WTC11 (cell line): ENCODE measurements at regions not wholly inside any gene's neighbourhood (a gene's known extent, or its start where the extent isn't known, plus 50 kb on each side); places are given as distances from the start of the nearest gene placed in this dataset.

Source experiments
- ATAC-seq: fragments of 200-7000 bp; cut with Tn5 transposase; 2 replicates; pipeline ENCODE4 v1.10.0; 2021; ENCODE audit warnings: mild to moderate bottlenecking, moderate library complexity
- CTCF ChIA-PET: fragments of 300-600 bp; sonication (Branson Sonifier 250); formaldehyde crosslinking; loops from one replicate; lab custom pipeline; 2021; ENCODE audit warnings: antibody characterized with exemption; lab: Charles Lee
- POLR2A ChIA-PET: fragments of 350-600 bp; sonication (Branson Sonifier 250); formaldehyde crosslinking; loops from one replicate; lab custom pipeline; 2021; ENCODE audit warnings: antibody characterized with exemption; lab: Charles Lee
- DNase-seq: peaks from one replicate; pipeline ENCODE4 v3.0.0; 2021; ENCODE audit warnings: low spot score
- H3K27ac Mint-ChIP-seq: 2 replicates; pipeline ENCODE4 v1.8.0; 2021; ENCODE audit warnings: mixed read lengths
- H3K27me3 Mint-ChIP-seq: 2 replicates; pipeline ENCODE4 v1.8.0; 2021; ENCODE audit warnings: low read depth, mild to moderate bottlenecking, moderate library complexity, mixed read lengths
- H3K36me3 Mint-ChIP-seq: 2 replicates; pipeline ENCODE4 v1.8.0; 2021; ENCODE audit warnings: mixed read lengths
- H3K4me1 Mint-ChIP-seq: 2 replicates; pipeline ENCODE4 v1.8.0; 2022; ENCODE audit warnings: mixed read lengths
- H3K4me3 Mint-ChIP-seq: 2 replicates; pipeline ENCODE4 v1.8.0; 2021; ENCODE audit warnings: mild to moderate bottlenecking, moderate library complexity, mixed read lengths
- H3K9me3 Mint-ChIP-seq: 2 replicates; pipeline ENCODE4 v1.8.0; 2021; ENCODE audit warnings: mixed read lengths
- ARID4B ChIP-seq: sonication (generic); formaldehyde crosslinking; IDR thresholded peaks from 2 replicates; pipeline ENCODE4 v1.8.0; 2023; ENCODE audit warnings: missing genetic modification reagents, mild to moderate bottlenecking, borderline replicate concordance
- ATF3 ChIP-seq: sonication (generic); formaldehyde crosslinking; conservative IDR thresholded peaks from 2 replicates; pipeline ENCODE4 v1.8.1; 2022; ENCODE audit warnings: mild to moderate bottlenecking, missing genetic modification reagents
- CDX4 ChIP-seq: fragments of 250-450 bp; sonication (Bioruptor Pico); IDR thresholded peaks from 2 replicates; pipeline ENCODE4 v1.9.0; 2021; ENCODE audit warnings: moderate library complexity, mild to moderate bottlenecking, inconsistent platforms, borderline replicate concordance
- CTCF ChIP-seq: fragments of 200-600 bp; IDR thresholded peaks from 2 replicates; pipeline ENCODE4 v1.8.0; 2022; ENCODE audit warnings: antibody characterized with exemption
- ELF4 ChIP-seq: sonication (generic); formaldehyde crosslinking; IDR thresholded peaks from 2 replicates; pipeline ENCODE4 v1.8.1; 2022; ENCODE audit warnings: low read depth, mild to moderate bottlenecking, moderate library complexity, missing genetic modification reagents
- EMX1 ChIP-seq: fragments of 250-450 bp; sonication (Bioruptor Pico); IDR thresholded peaks from 2 replicates; pipeline ENCODE4 v1.8.0; 2021; ENCODE audit warnings: mild to moderate bottlenecking
- FOXP1 ChIP-seq: sonication (generic); formaldehyde crosslinking; IDR thresholded peaks from 2 replicates; pipeline ENCODE4 v1.8.0; 2022; ENCODE audit warnings: missing genetic modification reagents, mild to moderate bottlenecking, moderate library complexity, borderline replicate concordance
- GABPB1 ChIP-seq: sonication (generic); formaldehyde crosslinking; IDR thresholded peaks from 2 replicates; pipeline ENCODE4 v1.8.1; 2023; ENCODE audit warnings: mild to moderate bottlenecking, missing genetic modification reagents
- GRHL2 ChIP-seq: fragments of 250-450 bp; sonication (Bioruptor Pico); IDR thresholded peaks from 2 replicates; pipeline ENCODE4 v1.8.0; 2022; ENCODE audit warnings: mild to moderate bottlenecking, moderate library complexity; ENCODE audit not compliant: insufficient replicate concordance, severe bottlenecking
- JAZF1 ChIP-seq: fragments of 250-450 bp; sonication (Bioruptor Pico); IDR thresholded peaks from 2 replicates; pipeline ENCODE4 v1.9.0; 2021; ENCODE audit warnings: moderate library complexity, mild to moderate bottlenecking, inconsistent platforms
- MXD4 ChIP-seq: fragments of 250-450 bp; sonication (Bioruptor Pico); IDR thresholded peaks from 2 replicates; pipeline ENCODE4 v1.8.0; 2021; ENCODE audit warnings: mild to moderate bottlenecking, moderate library complexity, borderline replicate concordance
- NFATC4 ChIP-seq: fragments of 250-450 bp; sonication (Bioruptor Pico); IDR thresholded peaks from 2 replicates; pipeline ENCODE4 v1.9.0; 2021; ENCODE audit warnings: mild to moderate bottlenecking
- NR1H2 ChIP-seq: sonication (generic); formaldehyde crosslinking; IDR thresholded peaks from 2 replicates; pipeline ENCODE4 v1.9.0; 2021; ENCODE audit warnings: mild to moderate bottlenecking, moderate library complexity, missing genetic modification reagents
- PRDM15 ChIP-seq: sonication (generic); formaldehyde crosslinking; IDR thresholded peaks from 2 replicates; pipeline ENCODE4 v1.8.0; 2022; ENCODE audit warnings: missing genetic modification reagents
- SMAD4 ChIP-seq: sonication (generic); formaldehyde crosslinking; IDR thresholded peaks from 2 replicates; pipeline ENCODE4 v1.8.0; 2022; ENCODE audit warnings: mild to moderate bottlenecking, missing genetic modification reagents
- TCF7 ChIP-seq: sonication (generic); formaldehyde crosslinking; IDR thresholded peaks from 2 replicates; pipeline ENCODE4 v1.8.0; 2022; ENCODE audit warnings: mild to moderate bottlenecking, low read depth, missing genetic modification reagents, moderate library complexity
- TEAD4 ChIP-seq: sonication (generic); formaldehyde crosslinking; IDR thresholded peaks from 2 replicates; pipeline ENCODE4 v1.8.0; 2022; ENCODE audit warnings: mild to moderate bottlenecking, missing genetic modification reagents
- ZMAT4 ChIP-seq: fragments of 250-450 bp; sonication (Bioruptor Pico); IDR thresholded peaks from 2 replicates; pipeline ENCODE4 v1.9.0; 2021; ENCODE audit warnings: mild to moderate bottlenecking
- ZNF219 ChIP-seq: sonication (generic); formaldehyde crosslinking; IDR thresholded peaks from 2 replicates; pipeline ENCODE4 v1.8.0; 2023; ENCODE audit warnings: missing genetic modification reagents, mild to moderate bottlenecking, borderline replicate concordance
- ZNF425 ChIP-seq: fragments of 250-450 bp; sonication (Bioruptor Pico); conservative IDR thresholded peaks from 2 replicates; pipeline ENCODE4 v1.9.0; 2021; ENCODE audit warnings: mild to moderate bottlenecking

- TF ChIP-seq PRDM15 (CRISPR knock-in tag) (no peak), ZNF425 (CRISPR knock-in tag) (no peak), CDX4 (CRISPR knock-in tag) (no peak), NR1H2 (no peak), SMAD4 (CRISPR knock-in tag) (no peak), ATF3 (CRISPR knock-in tag) (no peak), EMX1 (no peak), GABPB1 (CRISPR knock-in tag) (no peak), ZMAT4 (CRISPR knock-in tag) (no peak), NFATC4 (CRISPR knock-in tag) (no peak), TEAD4 (CRISPR knock-in tag) (no peak)
These were observed 385.8 kb upstream of the GHITM start (continued) for GRCh38 chr10:83753490-83753889.

- ATAC-seq (no peak), DNase-seq (no peak)
- POLR2A ChIA-PET, result no interaction called here
- Mint-ChIP-seq H3K27ac (no peak overlapping the region), H3K9me3 (peaks cover 62% of the 10 kb centered on the region), H3K36me3 (peaks cover 46% of the 10 kb centered on the region)
- no peak for TF ChIP-seq GRHL2 (CRISPR knock-in tag)
- TF ChIP-seq ELF4, result no peak
- TF ChIP-seq JAZF1 (CRISPR knock-in tag), result no peak
- TF ChIP-seq TCF7 (CRISPR knock-in tag), result no peak
- TF ChIP-seq, all 79 proteins: peak for 0
- peaks cover 6% of the 10 kb centered on the region for H3K4me1 Mint-ChIP-seq
- CTCF ChIA-PET, result interaction anchor here (0.7 kb wide), 1 partner anchor 116 kb away, joined by 3 read pairs; no protein-coding TSS in a partner anchor
- H3K27me3 Mint-ChIP-seq, result peaks cover 77% of the 10 kb centered on the region
- H3K4me3 Mint-ChIP-seq, result no peak overlapping the region
These were observed 384.5 kb upstream of the GHITM start for GRCh38 chr10:83754857-83755256.

GRCh38 chr10:83760142-83760541 lies 379.2 kb upstream of the GHITM start:
- ATAC-seq, result peak; percentile 88
- POLR2A ChIA-PET, result no interaction called here
- Mint-ChIP-seq H3K4me1 (peaks cover 24% of the 10 kb centered on the region), H3K4me3 (no peak overlapping the region), H3K9me3 (peaks cover 10% of the 10 kb centered on the region; the same call in 1 of the 2 replicates), H3K36me3 (peaks cover 3% of the 10 kb centered on the region; the same call in 1 of the 2 replicates), H3K27ac (no peak overlapping the region), H3K27me3 (peaks cover 100% of the 10 kb centered on the region)
- no peak for DNase-seq
- CTCF ChIA-PET, result interaction anchor here (2.0 kb wide), 1 partner anchor 111 kb away, joined by 8 read pairs; no protein-coding TSS in a partner anchor
- TF ChIP-seq ZNF219 (CRISPR knock-in tag) (no peak), MXD4 (CRISPR knock-in tag) (no peak), CTCF (no peak), TCF7 (CRISPR knock-in tag) (no peak), ARID4B (no peak), TEAD4 (CRISPR knock-in tag) (no peak), FOXP1 (CRISPR knock-in tag) (no peak)
